ENCODE measurements at regions not wholly inside any gene's neighbourhood (a gene's known extent, or its start where the extent isn't known, plus 50 kb on each side); places are given as distances from the start of the nearest gene placed in this dataset.

DNA sequence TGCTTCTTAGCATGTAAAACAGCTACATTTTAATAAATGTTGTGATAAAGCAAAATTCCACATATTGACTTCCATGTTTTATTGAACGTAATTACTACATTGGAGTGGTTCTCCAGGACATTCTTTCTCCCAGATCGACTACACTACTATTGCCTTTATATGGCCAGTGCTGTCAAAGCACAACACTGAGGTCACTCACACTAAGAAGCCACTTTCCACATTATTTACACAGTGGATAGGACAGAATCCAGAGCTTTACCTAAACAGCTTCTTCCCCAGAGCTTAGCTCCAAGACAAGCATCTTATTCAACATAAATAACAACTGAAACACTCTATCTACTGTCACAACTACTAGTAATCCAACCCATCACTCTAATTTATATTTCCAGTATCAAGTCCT lies 73.9 kb upstream of the WDR75 start:
- H3K9me3 ChIP-seq: no peaks in the 10 kb centered on the region
- H3K4me3 ChIP-seq: no peak overlapping the region
- no peaks in the 10 kb centered on the region for H3K36me3 ChIP-seq
- no peak for DNase-seq (ENCODE audit: extremely low spot score)
- peaks cover 0 to 12% (median under 1%) of the 10 kb centered on the region in 4 donors for H3K4me1 ChIP-seq
- H3K27ac ChIP-seq (replicated peaks in 1 of 4): no peak overlapping the region
- TF ChIP-seq EP300 (IDR thresholded peaks at IDR 0.05): no peak
- TF ChIP-seq POLR2A (IDR thresholded peaks at IDR 0.05; ENCODE audit: low read depth): no peak
- TF ChIP-seq, protein P1, sequence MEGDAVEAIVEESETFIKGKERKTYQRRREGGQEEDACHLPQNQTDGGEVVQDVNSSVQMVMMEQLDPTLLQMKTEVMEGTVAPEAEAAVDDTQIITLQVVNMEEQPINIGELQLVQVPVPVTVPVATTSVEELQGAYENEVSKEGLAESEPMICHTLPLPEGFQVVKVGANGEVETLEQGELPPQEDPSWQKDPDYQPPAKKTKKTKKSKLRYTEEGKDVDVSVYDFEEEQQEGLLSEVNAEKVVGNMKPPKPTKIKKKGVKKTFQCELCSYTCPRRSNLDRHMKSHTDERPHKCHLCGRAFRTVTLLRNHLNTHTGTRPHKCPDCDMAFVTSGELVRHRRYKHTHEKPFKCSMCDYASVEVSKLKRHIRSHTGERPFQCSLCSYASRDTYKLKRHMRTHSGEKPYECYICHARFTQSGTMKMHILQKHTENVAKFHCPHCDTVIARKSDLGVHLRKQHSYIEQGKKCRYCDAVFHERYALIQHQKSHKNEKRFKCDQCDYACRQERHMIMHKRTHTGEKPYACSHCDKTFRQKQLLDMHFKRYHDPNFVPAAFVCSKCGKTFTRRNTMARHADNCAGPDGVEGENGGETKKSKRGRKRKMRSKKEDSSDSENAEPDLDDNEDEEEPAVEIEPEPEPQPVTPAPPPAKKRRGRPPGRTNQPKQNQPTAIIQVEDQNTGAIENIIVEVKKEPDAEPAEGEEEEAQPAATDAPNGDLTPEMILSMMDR (IDR thresholded peaks at IDR 0.05): no peak
- TF ChIP-seq POLR2AphosphoS5 (IDR thresholded peaks at IDR 0.05): no peak
- no peaks in the 10 kb centered on the region for H3K27me3 ChIP-seq
- intact Hi-C loops (cut with DNase I): no loop called here
- WGBS: 73% methylated on average over 2 of the region's 2 CpGs

DNA sequence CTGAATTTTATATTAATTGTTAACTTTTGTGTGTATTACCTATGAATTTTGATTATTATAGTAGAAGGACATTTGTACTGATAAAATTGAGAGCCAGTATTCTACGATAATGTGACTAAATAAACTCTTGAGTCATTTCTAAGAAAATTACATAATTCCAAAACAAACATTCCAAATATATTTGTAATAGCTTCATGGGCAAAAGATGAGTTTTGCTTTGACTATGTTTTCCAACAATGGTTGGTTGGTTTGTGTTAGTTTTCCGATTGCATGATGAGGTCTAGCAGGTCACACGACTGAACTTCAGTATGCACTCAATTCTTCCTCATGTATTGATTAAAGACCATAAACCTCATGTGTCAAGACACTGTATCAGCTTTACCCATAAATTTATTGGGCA lies 71.7 kb upstream of the WDR75 start:
- Histone ChIP-seq H3K27me3 (no peaks in the 10 kb centered on the region), H3K9me3 (no peaks in the 10 kb centered on the region), H3K27ac (replicated peaks in 1 of 4) (no peak overlapping the region), H3K36me3 (no peaks in the 10 kb centered on the region), H3K4me3 (no peak overlapping the region), H3K4me1 (peaks cover 0 to 4% (median 0%) of the 10 kb centered on the region in 4 donors)
- no peak for DNase-seq (ENCODE audit: extremely low spot score)
- WGBS: 70% methylated on average over 3 of the region's 3 CpGs
- TF ChIP-seq, protein P1 (IDR thresholded peaks at IDR 0.05): no peak
- TF ChIP-seq POLR2A (IDR thresholded peaks at IDR 0.05; ENCODE audit: low read depth) (no peak), POLR2AphosphoS5 (IDR thresholded peaks at IDR 0.05) (no peak), EP300 (IDR thresholded peaks at IDR 0.05) (no peak)
- intact Hi-C loops (cut with DNase I): no loop called here

DNA sequence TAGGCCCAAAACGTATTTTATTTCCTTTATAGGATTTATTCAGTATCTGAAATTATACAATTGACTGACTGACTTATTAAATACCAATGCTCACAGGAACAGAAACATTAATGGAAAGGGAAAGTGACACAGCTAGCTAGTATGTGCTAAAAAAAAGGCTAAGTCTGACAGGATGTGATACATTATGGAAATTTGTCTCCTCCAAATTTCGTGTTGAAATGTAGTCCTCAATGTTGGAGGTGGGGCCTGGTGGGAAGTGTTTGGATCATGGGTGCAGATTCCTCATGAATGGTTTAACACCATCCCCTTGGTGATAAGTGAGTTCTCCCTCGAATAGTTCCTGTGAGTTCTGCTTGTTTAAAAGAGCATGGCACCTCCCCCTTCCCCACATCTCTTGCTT lies 70.6 kb upstream of the WDR75 start:
- Histone ChIP-seq H3K4me1 (peaks cover 0 to 5% (median 0%) of the 10 kb centered on the region in 4 donors), H3K27me3 (no peaks in the 10 kb centered on the region), H3K36me3 (no peaks in the 10 kb centered on the region), H3K9me3 (no peaks in the 10 kb centered on the region), H3K4me3 (no peak overlapping the region), H3K27ac (replicated peaks in 1 of 4) (no peak overlapping the region)
- intact Hi-C loops (cut with DNase I): no loop called here
- 82% methylated on average over 3 of the region's 3 CpGs for WGBS
- no peak for DNase-seq (ENCODE audit: extremely low spot score)
- no peak for TF ChIP-seq POLR2AphosphoS5 (IDR thresholded peaks at IDR 0.05)
- TF ChIP-seq, protein P1 (IDR thresholded peaks at IDR 0.05): no peak
- TF ChIP-seq EP300 (IDR thresholded peaks at IDR 0.05): no peak
- TF ChIP-seq POLR2A (IDR thresholded peaks at IDR 0.05; ENCODE audit: low read depth): no peak

DNA sequence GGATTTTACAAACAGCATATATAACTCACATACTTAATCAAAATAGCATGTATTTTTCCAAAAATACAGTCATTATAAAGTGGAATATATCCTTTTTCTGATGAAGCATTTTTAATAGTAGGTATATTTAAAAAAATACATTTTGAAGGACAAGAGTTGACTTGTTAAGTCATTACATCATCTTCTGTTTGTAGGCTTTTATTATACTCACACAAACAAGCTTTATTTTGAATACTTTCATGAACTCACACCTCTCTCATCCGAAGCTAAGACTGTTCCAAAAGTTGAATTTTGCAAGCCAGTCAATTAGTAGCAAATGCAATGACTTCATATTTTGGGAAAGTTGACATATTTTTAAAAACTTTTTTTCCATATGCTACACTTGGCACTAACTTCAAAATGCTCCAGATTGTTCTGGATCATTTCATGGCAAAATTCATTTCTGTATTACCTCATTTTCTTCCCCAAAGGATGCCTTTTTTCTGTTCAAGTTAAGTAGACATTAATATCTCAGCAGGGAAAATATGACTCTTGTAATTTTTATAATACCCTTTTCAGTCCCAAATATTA lies 68.5 kb upstream of the WDR75 start:
- Histone ChIP-seq H3K36me3 (no peaks in the 10 kb centered on the region), H3K4me1 (peaks cover 0 to 7% (median 0%) of the 10 kb centered on the region in 4 donors), H3K27me3 (no peaks in the 10 kb centered on the region), H3K27ac (replicated peaks in 1 of 4) (no peak overlapping the region), H3K4me3 (no peak overlapping the region), H3K9me3 (no peaks in the 10 kb centered on the region)
- intact Hi-C loops (cut with DNase I): no loop called here
- DNase-seq (ENCODE audit: extremely low spot score): no peak
- TF ChIP-seq POLR2A (IDR thresholded peaks at IDR 0.05; ENCODE audit: low read depth): no peak
- TF ChIP-seq POLR2AphosphoS5 (IDR thresholded peaks at IDR 0.05): no peak
- TF ChIP-seq, protein P1 (IDR thresholded peaks at IDR 0.05): no peak
- TF ChIP-seq EP300 (IDR thresholded peaks at IDR 0.05): no peak
- WGBS: 67% methylated on average over 1 of the region's 1 CpG

DNA sequence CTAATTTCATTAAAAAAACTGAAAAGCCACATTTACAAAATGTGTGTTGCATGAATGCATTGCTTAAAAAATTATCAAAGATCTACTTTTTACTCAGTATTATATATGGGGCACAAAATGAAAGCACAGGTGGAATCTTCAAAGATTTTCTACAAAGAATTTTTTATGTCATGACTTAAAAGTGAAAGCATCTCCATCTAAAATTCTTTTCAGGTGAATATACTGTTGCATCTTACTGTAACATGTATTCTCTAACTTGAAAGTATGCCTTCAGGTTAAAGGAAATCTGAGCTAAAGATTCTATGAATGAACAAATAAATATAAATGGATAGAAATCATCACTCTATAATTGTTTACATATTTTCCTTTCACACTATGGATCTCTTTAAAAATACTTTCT lies 66.8 kb upstream of the WDR75 start:
- intact Hi-C loops (cut with DNase I): no loop called here
- H3K9me3 ChIP-seq: no peaks in the 10 kb centered on the region
- H3K4me1 ChIP-seq: peaks cover 0 to 13% (median 5%) of the 10 kb centered on the region in 4 donors
- DNase-seq (ENCODE audit: extremely low spot score): no peak
- TF ChIP-seq POLR2AphosphoS5 (IDR thresholded peaks at IDR 0.05) (no peak), EP300 (IDR thresholded peaks at IDR 0.05) (no peak), POLR2A (IDR thresholded peaks at IDR 0.05; ENCODE audit: low read depth) (no peak)
- TF ChIP-seq, protein P1 (IDR thresholded peaks at IDR 0.05): no peak
- H3K4me3 ChIP-seq: no peak overlapping the region
- no peak overlapping the region for H3K27ac ChIP-seq (replicated peaks in 1 of 4)
- no peaks in the 10 kb centered on the region for H3K36me3 ChIP-seq
- H3K27me3 ChIP-seq: no peaks in the 10 kb centered on the region

Data from esophagus muscularis mucosa (tissue), 4 donors.